ENCODE measurements at regions not wholly inside any gene's neighbourhood (a gene's known extent, or its start where the extent isn't known, plus 50 kb on each side); places are given as distances from the start of the nearest gene placed in this dataset.

DNA sequence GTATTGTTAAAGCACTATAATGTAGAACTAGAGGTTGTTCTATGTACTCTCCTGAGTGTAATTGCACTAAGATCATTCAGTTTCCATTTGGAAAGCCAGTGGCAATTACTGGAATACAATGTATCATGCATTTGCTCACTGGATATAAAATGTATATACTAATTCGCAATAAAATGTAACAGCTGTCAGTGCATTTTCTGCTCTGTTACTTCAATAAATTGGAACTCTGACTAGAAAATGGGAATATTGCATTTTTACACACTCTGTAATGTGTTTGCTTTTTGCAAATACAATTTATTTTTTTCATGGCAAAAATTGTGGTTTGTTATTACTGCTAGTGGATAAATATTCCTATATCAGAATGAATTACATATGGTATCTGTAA lies 893.8 kb upstream of the POU3F3 start:
- DNase-seq: no peak

DNA sequence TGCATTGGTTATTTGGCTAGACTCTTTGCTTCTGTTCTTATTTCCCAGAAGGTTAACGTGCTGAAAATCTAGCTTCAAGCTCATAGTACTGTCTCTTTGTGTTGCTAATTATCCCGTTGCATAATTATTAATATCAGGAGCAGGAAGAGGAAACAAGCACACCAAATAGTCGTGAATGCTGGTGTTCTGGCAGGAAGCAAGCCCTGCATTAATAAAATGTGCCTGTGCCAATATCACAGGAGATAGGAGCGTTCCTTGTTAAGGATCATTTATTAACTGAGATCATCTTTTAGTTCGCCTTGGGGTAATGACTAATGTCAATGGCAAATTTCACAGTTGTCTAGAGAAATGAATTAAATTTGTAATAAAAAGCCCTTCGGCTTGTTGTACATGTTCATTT lies 893.0 kb upstream of the POU3F3 start:
- no peak for DNase-seq

DNA sequence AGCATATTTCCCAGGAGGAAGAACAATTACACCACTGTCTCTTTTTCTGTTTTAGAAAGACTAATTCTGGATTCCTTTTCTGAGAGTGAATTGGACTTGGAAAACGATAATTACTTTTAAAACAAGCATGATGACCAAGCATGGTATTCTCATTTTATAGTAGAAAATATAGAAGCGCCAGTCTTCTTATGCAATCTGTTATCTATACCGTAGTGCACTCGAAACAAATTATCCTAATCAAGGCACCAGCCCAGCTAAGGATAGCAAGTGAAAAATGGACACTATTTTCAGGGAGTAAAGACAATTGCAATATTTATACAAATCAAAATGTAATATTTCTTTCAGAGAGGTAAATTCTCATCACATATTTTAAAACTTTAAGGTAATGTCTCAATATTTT lies 892.1 kb upstream of the POU3F3 start:
- DNase-seq: no peak

DNA sequence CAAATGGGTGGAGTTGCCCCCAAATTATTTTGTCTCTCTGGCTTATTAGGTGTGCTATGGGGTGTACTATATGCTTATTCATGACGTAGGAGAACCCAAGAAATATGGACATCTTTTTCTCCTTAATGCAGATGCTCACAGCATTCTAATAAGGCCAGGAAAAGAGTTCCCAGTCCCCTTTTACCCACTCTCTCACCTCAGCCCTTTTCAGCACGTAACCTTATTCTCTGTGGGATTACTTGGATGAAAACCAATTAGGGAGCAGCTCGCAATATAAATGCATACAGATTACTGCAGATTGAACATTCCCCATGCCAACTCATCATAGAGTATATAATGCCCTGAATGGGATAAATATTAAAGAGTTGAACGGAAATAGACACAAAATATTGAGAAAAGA lies 891.2 kb upstream of the POU3F3 start:
- no peak for DNase-seq

DNA sequence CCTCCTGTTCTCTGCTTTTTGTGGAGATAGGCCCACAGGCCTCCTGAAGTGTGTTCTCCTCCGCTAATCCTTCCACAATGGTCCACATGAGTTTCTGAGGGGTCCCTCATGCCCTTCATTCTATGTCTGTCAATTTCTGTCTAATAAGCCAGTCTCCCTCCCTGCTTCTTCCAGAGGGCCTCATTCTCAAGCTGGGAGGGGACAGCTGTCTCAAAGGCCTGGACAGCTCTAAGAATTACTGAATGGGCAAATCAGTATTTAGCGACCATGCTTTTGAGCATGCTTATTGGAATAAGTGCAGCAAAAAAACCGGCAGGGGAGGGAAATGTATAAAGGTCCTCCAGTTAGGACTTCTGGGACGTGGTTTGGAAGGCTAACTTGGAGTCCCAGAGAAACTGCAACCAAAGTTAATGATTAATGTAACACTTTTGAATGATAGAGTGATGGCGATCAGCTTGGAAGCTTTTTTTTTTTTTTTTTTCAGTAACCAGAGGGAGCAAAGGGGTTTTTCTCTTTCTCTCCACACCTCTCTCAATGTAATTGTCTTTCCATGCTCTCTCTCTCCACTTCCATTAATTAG lies 890.7 kb upstream of the POU3F3 start:
- peak; percentile 77 for DNase-seq

DNA sequence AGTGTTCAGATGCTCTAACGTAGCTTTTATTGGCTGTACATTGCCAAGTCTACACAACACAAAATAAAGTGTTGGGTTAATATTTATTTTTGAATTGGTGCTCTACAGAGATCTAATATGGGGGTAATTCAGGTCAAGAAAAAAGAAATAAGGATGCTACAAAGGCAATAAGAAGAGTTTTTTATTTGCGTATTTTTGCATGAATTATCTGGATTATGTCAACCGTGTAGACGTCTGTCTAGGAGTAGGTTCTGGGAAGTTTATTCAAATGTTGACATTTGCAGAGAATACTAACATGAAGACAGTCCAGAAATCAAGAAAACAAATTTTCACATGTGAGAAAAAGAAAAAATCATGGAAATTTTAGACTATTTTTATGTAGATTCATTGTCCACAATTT lies 876.7 kb upstream of the POU3F3 start:
- no peak for DNase-seq

DNA sequence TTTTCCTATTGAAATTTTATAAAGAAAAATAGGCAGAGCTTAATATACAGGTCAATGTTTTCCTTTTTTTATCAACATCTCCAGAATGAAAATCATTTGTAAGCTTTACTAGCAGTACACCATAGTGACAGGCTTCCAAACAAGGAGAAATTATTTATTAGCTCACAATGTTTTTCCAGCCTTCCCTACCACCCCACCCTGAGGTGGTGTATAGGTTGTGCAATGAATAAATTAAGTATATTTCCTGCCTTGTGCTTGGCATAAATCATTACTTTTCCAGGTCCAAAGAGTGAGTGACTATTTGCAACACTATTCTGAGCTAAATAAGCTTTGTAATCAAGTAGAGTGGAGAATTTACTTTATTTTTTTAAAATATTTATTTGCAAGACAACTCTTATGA lies 876.2 kb upstream of the POU3F3 start:
- peak; percentile 26 for DNase-seq

DNA sequence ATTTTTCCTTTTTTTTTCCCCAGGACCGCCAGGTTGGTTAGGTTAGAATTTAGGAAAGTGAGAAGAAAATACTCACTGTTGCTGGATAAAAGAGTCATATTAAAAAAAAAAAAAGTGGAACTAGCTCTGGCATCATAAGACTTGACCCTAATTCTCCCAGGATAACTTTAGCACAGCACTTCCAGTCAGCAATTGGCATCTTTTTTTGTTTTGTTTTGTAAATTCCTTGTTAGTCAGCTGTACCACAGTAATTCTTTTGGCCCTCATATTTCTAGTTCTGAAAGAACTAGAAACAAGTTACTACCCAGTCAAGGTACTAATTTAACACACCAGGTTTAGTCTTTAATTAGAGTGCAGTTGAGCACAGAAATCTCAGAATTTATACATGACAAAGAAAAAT lies 873.5 kb upstream of the POU3F3 start:
- DNase-seq: no peak

DNA sequence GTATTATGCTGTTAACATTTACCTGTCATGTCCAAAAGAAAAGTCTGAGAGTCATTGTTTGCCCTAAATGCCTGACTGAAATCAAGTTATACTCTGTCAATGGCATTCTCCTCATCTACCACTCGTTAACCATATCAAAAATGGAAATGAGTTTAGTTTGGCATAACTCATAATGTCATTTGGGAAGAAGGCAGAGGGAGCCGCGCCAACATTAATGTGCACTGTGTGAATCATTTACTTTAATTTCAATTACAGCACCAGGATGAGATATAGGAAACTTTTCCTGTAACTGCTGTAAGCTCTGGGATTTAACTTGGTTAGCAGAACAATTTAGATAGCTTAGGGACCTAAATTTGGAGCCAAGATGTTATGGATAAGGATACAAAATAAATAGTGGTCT lies 871.2 kb upstream of the POU3F3 start:
- no peak for DNase-seq

DNA sequence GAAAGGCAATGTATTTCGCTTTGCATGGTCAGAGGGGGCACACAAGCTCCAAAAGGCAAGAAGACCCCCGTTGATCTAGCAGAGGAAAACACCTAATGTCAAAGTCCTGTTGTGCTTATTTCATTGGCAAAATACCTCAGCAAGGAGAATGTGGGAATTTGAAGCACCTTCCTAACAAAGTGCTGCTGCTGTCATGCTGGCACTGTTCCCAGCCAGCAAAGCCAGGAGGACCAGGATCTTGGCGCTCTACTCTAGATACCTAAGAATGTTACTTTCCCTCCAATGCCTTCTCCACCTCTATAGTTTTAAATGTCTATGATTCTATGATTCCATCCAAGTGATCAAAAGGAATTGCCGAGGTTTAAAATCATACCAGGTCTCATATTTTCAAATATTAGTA lies 867.9 kb upstream of the POU3F3 start:
- peak; percentile 21 for DNase-seq

DNA sequence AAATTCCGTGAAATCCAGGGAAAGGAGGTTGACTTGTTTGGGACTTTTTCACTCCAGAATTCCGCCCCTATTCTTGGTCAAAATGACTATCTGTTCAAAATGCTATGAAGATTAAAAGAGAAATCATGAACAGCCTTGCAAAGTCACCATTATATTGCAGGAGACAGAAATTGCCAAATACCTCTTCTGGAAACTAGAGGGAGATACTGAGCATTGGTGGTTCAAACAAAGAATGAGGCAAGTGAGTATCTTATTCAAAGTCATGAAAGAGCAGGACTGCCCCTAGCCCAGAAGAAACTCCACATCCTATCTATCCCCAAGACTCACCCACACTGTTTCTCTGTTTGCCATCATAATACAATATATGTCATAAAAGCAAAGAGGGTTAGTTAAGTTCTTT lies 862.3 kb upstream of the POU3F3 start:
- peak; percentile 62 for DNase-seq

DNA sequence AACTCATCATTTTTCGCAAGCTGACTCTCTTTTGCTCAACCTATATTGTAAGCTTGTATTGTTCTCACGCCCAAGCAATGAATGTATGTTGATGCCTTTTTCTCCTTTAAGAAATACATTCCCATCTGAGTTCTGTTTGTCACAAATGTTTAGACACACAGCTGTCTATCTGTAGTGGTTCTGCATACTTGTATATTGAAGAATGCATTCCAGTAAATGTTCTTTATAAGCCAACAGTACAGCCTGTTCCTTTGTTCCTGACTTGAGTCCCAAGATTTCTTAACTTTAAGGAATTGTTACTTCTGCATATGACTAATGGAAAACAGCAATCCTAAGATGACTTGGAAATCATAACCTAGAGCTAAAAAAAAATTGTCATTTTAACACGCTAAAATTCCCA lies 849.1 kb upstream of the POU3F3 start:
- no peak for DNase-seq

DNA sequence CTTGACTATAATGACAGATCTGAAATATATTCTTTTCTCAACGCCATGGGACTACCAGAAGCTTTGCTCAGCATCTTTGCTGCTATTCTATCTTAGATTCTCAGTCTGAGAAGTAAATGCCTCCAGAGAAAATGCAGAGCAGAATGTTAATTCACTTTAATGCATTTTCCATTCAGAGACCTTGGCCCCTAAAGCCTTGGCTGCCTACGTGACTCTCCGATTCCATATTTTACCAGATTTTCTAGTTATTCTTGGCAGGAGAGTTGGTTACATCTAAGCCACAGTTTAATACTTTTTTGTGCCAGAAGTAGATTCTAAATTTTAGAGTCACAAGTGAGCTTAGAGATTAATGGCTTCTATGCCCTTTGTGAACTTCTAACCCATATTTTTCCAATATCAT lies 837.1 kb upstream of the POU3F3 start:
- DNase-seq: no peak

DNA sequence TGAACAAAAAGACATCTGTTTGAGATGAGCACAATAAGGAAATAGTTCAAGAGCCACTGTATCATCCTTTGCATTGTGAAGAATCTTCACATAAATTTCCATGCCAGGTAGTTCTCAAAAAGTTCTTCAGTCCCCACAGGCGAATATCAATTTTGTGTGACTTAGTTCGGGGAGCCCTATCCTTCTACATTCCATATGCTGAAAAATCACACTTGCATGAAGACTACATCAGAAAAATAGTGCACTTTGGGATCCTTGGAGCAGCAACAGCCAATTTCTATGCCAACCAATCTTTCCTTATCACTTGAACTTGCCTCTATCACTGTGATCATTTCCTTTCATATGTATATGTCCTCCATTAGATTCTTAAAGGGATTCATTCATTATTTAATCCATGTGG lies 830.6 kb upstream of the POU3F3 start:
- no peak for DNase-seq

DNA sequence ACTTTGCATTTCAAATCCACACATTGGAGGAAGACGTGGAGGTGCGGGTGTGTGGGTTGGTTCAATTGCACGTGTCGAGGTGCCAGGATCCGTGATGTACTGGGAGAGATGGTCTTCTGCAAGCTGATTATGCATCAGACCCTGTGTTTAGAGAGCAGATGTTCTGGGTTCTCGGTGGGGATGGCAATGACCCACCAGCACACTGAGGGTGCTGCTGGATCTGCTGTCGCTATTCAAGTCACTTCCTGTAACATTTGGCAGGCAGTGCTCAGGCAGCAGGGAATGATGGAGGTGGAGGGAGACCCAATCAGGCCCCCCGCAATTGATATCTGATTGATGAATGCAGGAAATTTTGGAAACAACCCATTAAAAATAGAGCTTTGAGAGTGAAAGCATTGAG lies 830.1 kb upstream of the POU3F3 start:
- no peak for DNase-seq

DNA sequence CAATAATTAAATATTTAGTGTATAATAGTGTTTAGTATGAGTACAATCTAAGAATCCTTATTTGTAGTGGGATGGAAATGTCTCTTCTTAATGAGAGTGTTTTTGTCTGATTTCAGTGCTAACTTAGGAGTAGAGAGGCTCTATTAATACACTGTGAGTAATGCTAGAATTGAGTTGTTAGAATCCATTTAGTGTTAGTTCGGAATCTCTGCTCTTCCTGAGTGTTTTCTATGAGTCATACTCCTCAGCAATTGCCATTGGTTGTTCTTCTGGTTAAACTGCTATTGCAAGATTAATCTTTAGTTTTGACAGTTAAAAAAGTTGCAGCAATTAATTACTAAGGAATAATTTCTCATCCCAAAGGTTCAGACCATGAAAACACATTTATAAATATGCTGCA lies 828.6 kb upstream of the POU3F3 start:
- peak; percentile 31 for DNase-seq

DNA sequence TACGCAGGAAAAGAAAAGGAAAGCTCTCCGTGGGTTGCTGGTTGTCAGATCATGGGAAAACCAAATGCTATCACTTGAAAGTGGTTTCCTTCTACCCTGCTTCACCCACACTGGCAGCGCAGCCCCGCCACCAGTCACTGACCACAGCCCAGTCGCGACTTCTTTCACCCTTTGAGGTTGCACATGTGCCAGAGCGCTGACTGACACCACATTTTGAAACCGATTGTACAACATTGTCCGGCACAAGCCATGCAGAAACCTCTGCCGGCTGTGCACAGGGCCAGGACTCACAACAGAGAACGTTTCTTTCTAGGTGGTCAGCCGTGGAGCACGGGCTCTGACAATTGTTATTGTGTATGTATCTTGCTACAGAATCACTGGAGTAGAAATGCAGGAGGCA lies 827.2 kb upstream of the POU3F3 start:
- no peak for DNase-seq

DNA sequence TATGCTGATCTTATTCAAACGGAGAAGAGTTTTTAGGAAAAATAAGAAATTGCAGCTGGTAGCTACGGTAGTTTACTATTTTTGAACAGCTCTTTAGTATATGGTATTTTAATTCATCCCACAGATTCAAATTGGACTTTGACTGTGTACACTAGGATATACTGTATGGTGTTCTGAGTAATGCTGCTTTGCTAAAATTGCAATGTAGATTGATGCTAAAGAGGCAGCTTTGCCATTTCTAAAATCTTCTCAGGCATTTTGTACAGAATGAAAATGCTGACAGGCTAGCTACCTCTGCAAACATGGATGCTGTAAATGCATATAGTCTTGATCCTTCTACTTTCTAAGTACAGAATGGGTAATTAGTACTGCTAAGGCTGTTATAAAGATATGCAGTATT lies 826.6 kb upstream of the POU3F3 start:
- no peak for DNase-seq

DNA sequence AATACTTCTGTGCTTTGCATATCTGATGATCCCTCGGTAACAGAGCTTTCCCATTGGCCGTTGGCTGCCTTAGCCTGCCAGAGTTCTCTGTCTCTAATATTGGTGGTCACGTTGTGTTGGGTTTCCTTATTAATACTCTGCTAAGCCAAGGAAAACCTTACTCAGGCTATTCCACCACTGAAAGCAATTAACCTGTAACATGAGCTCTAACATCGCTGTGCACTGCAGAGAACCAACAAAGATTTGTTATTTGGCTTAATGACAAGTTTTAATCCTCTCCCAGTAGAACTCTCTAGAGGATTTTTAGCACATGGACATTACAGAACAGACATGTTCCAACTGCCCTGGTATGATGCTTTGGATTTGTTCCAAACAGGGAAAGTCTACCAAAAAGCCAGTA lies 825.9 kb upstream of the POU3F3 start:
- DNase-seq: no peak

DNA sequence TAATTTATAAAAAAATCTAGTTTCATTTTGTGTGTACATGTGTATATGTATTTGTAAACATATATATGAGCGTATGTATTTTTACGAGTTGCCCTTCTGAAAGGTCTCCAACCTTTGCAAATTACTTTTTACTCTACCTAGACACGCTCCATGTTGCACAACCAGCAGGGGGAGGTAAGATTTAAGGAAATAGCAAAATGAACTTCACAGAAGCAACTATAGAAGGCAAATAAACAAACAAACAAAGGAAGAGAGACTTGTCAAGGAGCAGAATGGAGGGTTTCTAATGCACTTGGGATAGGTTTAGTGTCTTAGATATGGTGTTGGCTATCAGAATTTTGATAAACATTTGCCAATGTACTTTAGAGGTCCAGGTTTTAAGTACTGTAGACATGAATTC lies 820.5 kb upstream of the POU3F3 start:
- peak; percentile 78 for DNase-seq

DNA sequence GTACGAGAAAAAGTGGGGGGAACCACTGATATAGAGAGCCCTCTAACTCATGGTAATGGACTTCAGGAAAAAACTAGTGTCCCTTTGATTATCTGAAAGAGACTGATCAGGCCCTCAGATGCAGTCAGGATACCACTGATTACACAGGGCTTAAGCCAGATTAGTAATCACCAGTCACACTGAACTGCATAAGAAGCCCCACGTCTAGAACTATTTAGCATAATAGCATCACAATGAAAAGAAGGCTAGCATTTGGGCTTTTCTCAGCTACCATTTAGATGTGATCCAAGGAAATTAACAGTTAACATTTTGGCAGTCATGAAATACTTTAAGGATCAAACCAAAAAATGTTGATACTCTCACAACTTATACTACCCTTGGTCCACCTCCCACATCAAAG lies 813.1 kb upstream of the POU3F3 start:
- peak; percentile 75 for DNase-seq

DNA sequence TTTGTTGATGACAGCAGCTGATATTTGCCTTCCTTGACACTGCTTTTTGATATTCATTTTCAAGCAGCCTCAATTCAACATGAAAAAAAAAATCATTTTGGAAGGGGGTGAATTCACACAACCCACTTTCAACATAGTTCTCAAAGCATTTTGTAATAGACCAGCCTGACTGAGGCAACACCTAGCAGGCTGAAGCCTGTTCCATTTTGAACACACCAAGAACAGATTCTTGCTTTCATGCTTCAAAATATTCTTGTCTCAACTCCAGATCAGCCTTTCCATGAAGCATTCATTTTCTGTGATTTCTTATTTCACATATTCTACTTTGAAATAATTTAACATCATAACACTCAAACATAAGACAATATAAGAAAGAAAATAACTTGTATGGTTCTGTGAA lies 812.6 kb upstream of the POU3F3 start:
- no peak for DNase-seq

DNA sequence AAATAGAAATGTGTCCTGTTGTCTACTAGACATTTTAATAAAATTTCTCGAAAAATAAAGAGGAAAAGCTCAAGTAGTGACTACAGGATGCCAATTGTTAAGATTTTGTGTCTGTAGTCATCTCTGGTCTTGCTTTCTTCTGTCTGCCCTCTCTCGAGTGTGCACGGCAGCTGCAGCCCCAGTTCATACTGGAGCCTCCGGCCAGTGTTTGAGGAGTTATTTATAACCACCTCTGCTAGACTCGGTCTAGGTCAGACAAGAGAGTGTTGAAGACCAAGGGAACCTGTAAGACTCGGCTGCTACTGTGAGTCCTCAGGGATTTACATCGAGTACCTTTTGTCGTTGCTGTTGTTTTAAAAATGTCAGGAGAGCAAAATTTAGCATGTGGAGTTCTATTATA lies 810.1 kb upstream of the POU3F3 start:
- peak; percentile 96 for DNase-seq

DNA sequence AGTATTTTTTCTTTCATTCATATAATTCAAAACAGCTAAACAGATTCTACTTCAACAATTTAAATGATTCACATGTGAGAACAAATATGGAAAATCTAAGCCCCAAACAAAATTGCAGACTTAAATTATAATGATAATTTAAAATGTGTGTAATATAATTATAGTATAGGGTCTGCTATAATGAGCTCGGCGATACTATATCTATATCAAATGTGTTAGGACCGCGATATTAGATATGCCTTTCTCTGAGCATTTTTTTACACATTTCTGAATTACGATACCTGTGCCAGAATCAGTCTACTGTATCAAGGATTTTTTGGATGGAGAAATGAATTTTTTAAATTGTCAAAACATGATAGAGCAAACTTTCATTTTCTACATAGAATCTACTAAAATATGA lies 808.8 kb upstream of the POU3F3 start:
- DNase-seq: no peak

DNA sequence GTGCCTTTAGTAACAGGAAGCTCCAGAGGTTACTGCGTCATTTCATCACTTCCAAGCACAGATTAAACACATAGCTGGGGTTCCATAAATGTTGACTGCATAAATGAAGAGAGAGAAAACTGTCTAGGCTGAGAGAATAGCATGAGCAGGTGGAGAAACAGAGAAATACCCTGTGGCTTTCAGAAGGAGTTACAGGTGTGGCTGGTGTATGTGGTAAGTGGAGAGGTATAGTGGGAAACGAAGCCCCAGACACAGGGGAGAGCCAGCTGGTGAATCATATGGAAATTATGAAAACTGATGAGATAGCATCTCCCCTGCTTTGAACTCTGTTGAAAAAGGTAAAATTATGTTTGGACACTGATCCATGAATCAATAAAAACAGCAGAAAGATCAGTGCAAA lies 807.4 kb upstream of the POU3F3 start:
- DNase-seq: peak; percentile 47

DNA sequence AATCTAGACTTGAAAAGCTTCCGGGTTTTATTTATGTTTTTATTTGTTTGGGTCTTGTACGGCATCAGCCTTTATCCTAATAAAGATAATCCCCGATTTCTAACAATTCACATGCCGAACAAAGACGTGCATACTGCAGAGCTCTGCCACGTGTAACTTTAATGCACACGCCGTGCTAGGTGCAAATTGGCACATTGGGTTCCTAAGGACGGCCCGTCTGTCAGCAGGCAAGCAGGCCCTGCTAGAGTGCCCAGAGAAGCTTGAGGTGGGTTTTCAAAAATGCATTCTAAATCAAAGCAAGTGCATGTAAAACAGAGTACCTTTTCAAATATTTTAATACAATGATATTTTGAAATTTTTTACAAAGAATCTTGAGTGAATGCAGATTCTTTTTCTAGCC lies 806.4 kb upstream of the POU3F3 start:
- DNase-seq: no peak
